HTR-8/SVneo (cell line): ENCODE measurements at regions not wholly inside any gene's neighbourhood (a gene's known extent, or its start where the extent isn't known, plus 50 kb on each side); places are given as distances from the start of the nearest gene placed in this dataset.
"Not testable (repeated sequence)": the region's sequence is repeated elsewhere in the genome, so short reads cannot be mapped to it uniquely, and the experiment has no call there.

Experiments used
- DNase-seq: peaks from one replicate; pipeline ENCODE4 v3.0.0; 2011; ENCODE audit warnings: low spot score, mixed read lengths; ENCODE audit not compliant: insufficient read length
- FAIRE-seq: peaks from 2 replicates; lab custom pipeline; 2011; peaks lifted over from hg19 to GRCh38; lab: Jason Lieb, UNC

- FAIRE-seq, result no peak
- peak; percentile 85 for DNase-seq
These were observed 55.1 kb downstream of the CYCS start for GRCh38 chr7:25069900-25070443.

GRCh38 chr7:25068502-25069213, 56.4 kb downstream of the CYCS start:
- no peak for FAIRE-seq
- no peak for DNase-seq

GRCh38 chr7:25067726-25068501, 57.1 kb downstream of the CYCS start:
- FAIRE-seq (no peak), DNase-seq (no peak)

GRCh38 chr7:25066253-25066652, 58.8 kb downstream of the CYCS start:
- DNase-seq (no peak), FAIRE-seq (peak; percentile 42)

GRCh38 chr7:25062380-25062779, 62.7 kb downstream of the CYCS start:
- FAIRE-seq, result no peak
- no peak for DNase-seq

- DNase-seq (no peak), FAIRE-seq (no peak)
These were observed 64.5 kb downstream of the CYCS start for GRCh38 chr7:25060487-25061055.

GRCh38 chr7:25059576-25059975, 65.5 kb downstream of the CYCS start:
- DNase-seq (no peak), FAIRE-seq (no peak)

- no peak for DNase-seq
These were observed 68.7 kb downstream of the CYCS start for GRCh38 chr7:25056368-25056767.

GRCh38 chr7:25055520-25056220, 69.4 kb downstream of the CYCS start:
- no peak for DNase-seq
- no peak for FAIRE-seq

More at GRCh38 chr7:25056368-25056767, 68.7 kb downstream of the CYCS start:
- FAIRE-seq, result no peak

GRCh38 chr7:25054819-25055519, 70.1 kb downstream of the CYCS start:
- DNase-seq, result no peak
- no peak for FAIRE-seq

- no peak for DNase-seq
- FAIRE-seq, result no peak
These were observed 70.2 kb upstream of the OSBPL3 start for GRCh38 chr7:25050223-25050622.

GRCh38 chr7:25048444-25048834, 68.5 kb upstream of the OSBPL3 start:
- DNase-seq, result no peak
- FAIRE-seq, result no peak

GRCh38 chr7:25047571-25048443, 67.8 kb upstream of the OSBPL3 start:
- FAIRE-seq, DNase-seq: not testable (repeated sequence)

- DNase-seq (no peak), FAIRE-seq (no peak)
These were observed 57.3 kb upstream of the OSBPL3 start for GRCh38 chr7:25037325-25037724.

GRCh38 chr7:25035274-25035673, 55.3 kb upstream of the OSBPL3 start:
- DNase-seq, result no peak
- no peak for FAIRE-seq

- DNase-seq (no peak), FAIRE-seq (no peak)
These were observed 54.2 kb upstream of the OSBPL3 start for GRCh38 chr7:25034136-25034535.

- FAIRE-seq (no peak), DNase-seq (no peak)
These were observed 53.1 kb upstream of the OSBPL3 start for GRCh38 chr7:25032774-25033743.

- no peak for DNase-seq
- FAIRE-seq, result no peak
These were observed 51.5 kb upstream of the OSBPL3 start for GRCh38 chr7:25031432-25031831.
